Epithelial cell of esophagus (primary cell): ENCODE measurements at regions not wholly inside any gene's neighbourhood (a gene's known extent, or its start where the extent isn't known, plus 50 kb on each side); places are given as distances from the start of the nearest gene placed in this dataset.
"Not testable (repeated sequence)": the region's sequence is repeated elsewhere in the genome, so short reads cannot be mapped to it uniquely, and the experiment has no call there.

Experiments
- DNase-seq: peaks from one replicate; pipeline ENCODE4 v3.0.0; 2010; ENCODE audit warnings: low read depth
- H3K4me3 ChIP-seq: 2 replicates; pipeline ENCODE4 v1.5.1; 2011; ENCODE audit warnings: mild to moderate bottlenecking, low read length, control low read depth
- TF ChIP-seq, protein P1 (sequence below): IDR thresholded peaks from 2 replicates; pipeline ENCODE4 v1.5.1; 2011; ENCODE audit warnings: low read depth, mild to moderate bottlenecking, low read length, control low read depth, inconsistent platforms; ENCODE audit not compliant: insufficient read depth; ENCODE audit errors: missing control alignments

DNA sequence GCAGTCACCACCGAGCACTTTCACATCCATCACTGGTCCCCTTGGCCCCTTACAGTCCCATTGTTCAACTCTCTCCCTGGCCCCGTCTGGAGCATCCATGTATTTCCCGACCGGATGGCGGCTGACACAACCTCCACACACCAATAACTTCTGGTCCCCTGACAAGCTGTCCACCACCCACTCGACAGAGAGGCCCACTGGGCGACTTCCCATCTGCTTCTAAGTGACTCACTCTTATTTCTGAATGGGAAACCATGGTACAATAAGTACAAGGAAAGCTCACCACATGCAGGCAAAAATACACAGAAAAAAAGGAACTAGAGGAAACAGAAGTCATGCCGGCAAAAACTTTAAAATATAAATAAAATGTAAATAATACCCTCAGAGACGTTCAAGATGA lies 82.9 kb upstream of the RAB12 start:
- no peak overlapping the region for H3K4me3 ChIP-seq
- DNase-seq: no peak
- TF ChIP-seq, protein P1, sequence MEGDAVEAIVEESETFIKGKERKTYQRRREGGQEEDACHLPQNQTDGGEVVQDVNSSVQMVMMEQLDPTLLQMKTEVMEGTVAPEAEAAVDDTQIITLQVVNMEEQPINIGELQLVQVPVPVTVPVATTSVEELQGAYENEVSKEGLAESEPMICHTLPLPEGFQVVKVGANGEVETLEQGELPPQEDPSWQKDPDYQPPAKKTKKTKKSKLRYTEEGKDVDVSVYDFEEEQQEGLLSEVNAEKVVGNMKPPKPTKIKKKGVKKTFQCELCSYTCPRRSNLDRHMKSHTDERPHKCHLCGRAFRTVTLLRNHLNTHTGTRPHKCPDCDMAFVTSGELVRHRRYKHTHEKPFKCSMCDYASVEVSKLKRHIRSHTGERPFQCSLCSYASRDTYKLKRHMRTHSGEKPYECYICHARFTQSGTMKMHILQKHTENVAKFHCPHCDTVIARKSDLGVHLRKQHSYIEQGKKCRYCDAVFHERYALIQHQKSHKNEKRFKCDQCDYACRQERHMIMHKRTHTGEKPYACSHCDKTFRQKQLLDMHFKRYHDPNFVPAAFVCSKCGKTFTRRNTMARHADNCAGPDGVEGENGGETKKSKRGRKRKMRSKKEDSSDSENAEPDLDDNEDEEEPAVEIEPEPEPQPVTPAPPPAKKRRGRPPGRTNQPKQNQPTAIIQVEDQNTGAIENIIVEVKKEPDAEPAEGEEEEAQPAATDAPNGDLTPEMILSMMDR: no peak

DNA sequence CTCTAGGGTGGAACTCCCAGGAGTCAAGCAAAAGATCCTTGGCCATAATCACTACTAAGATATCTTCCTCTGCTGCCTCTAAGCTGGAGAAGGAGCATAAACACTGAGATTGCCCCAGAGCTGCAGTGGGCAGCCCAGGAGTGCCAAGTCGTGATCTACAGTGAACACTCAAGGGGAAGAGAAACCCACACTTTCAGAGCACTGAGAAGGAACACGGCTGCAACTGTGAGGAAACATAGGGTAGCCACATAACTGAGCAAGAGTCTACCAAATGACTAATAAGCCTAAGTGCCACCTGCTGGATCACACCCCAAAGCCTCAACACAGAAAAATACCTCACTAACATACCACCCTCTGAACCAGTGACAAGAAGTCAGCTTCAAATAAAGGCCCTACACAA lies 79.6 kb upstream of the RAB12 start:
- TF ChIP-seq, protein P1: no peak

DNA sequence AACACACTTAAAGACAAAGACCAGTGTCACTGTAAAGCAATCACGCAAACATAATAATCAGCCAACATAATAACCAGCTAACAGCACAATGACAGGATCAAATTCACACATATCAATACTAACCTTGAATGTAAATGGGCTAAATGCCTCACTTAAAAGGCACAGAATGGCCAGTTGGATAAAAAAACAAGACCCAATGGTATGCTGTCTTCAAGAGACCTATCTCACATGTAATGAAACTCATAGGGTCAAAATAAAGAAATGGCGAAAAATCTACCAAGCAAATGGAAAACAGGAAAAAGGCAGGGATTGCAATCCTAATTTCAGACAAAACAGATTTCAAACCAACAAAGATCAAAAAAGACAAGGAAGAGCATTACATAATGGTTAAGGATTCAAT lies 78.2 kb upstream of the RAB12 start:
- DNase-seq, H3K4me3 ChIP-seq: not testable (repeated sequence)

More for the DNA sequence above, 79.6 kb upstream of the RAB12 start:
- no peak overlapping the region for H3K4me3 ChIP-seq
- DNase-seq: no peak

DNA sequence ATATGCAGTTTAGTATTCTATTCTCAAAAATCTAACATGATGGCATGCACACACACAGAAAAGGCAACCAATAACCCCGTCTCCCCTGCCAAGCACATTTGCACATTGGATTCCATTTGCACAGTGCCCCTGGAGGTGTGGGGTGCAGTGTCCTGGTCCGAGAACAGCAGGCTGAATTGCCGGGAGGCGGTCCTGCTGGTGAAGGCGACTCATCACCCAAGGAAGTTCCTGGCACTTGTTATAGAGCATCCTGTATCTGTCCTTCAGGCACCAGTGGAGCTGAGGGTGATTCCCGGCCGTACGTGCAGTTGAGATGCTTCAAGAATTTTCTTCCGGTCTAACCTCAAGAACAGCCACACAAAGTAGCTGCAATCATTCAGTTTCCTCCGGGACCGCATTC lies 73.0 kb upstream of the RAB12 start:
- H3K4me3 ChIP-seq: no peak overlapping the region
- no peak for DNase-seq
- TF ChIP-seq, protein P1: no peak

DNA sequence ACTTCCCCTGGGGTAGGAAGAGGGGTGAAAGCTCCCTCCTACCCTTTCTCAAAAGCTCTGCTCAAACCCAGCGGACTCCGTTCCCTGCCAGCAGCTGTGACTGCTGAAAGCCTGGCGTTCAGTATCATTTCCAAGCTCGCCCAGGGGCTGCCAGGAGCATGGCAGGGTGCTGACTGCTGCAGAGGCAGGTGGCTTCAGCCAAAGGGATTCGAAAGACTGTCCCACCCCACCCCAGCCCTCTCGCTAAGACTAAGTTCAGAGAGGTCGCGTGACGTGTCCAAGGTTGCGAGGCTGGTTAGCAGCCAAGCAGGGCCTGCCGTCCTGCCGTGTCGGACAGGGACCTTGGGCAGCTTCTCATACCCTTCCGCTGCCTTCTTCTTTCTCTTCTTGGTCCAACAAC lies 72.3 kb upstream of the RAB12 start:
- no peak for DNase-seq
- TF ChIP-seq, protein P1: no peak
- H3K4me3 ChIP-seq: no peak overlapping the region

DNA sequence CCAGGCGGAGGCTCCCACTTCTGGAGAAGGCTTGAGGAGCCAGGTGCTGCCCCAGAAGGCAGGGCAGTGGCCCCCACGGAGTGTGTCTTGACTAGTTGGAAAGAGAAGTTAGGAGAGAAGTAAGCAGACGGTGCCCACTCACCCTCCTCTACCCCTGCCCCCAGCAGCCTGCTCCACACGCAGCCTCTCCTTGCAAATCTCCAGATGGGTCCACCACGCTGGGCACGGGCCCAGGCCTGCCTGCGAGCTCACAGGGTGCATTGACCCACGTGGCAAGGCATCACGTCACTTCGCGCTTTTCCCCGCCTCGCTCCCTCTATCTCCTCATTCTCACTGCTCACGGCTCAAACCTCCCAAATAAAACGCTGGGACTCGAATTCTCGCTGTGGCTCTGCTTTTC lies 71.8 kb upstream of the RAB12 start:
- no peak for DNase-seq
- TF ChIP-seq, protein P1: no peak
- H3K4me3 ChIP-seq: no peak overlapping the region

DNA sequence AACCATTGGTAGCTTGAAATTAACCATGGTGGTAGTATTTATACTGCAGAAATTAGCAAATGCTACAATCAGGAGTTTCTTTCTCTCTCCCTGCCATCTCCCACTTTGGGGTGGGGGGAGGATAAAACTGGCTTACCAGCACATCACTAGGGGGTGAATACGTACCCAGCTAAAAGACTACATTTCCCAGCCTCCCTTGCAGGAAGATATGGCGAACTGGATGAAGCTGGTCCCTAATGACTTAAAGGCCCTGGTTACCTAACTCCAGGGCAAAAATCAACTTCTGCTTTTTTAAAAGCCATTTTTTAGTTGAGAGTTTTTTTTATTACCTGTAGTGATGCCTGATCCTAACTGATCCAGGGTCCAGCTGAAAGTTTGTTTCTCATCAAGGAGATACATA lies 70.3 kb upstream of the RAB12 start:
- no peak overlapping the region for H3K4me3 ChIP-seq
- TF ChIP-seq, protein P1: no peak
- DNase-seq: no peak

DNA sequence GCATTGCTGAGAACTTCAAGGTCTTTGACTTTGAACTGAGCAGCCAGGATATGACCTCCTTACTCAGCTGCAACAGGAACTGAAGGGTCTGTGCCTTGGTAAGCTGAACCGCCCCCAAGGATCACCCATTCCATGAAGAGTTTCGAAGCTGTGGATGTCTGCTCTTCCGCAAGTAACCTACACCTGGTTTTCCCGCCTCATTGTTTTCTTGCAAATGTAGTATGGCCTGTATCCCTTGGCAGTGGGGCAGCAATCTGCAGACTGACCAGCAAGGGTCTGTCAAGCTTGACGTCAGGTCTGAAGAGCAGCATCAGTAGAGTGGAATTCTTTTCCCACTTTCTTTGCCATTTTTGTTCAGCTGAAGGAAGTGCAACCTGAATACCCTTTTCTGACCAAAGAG lies 62.6 kb upstream of the RAB12 start:
- DNase-seq: no peak
- H3K4me3 ChIP-seq: no peak overlapping the region
- TF ChIP-seq, protein P1: no peak
